KMS-11 (cell line): ENCODE measurements at regions not wholly inside any gene's neighbourhood (a gene's known extent, or its start where the extent isn't known, plus 50 kb on each side); places are given as distances from the start of the nearest gene placed in this dataset.

Experiments
- H2AFZ ChIP-seq: fragments of 200-600 bp; sonication (generic); 2 replicates; pipeline ENCODE4 v1.6.1; 2016; ENCODE audit warnings: antibody characterized with exemption, mixed run types, low read depth
- H3K27ac ChIP-seq: fragments of 200-600 bp; sonication (generic); 2 replicates; pipeline ENCODE4 v1.6.1; 2016; ENCODE audit warnings: mild to moderate bottlenecking, mixed run types
- H3K27me3 ChIP-seq: fragments of 200-600 bp; sonication (generic); 2 replicates; pipeline ENCODE4 v1.6.1; 2017; ENCODE audit warnings: mild to moderate bottlenecking, low read depth, mixed run types, moderate library complexity; ENCODE audit not compliant: insufficient read depth
- H3K36me3 ChIP-seq: fragments of 200-600 bp; sonication (generic); 2 replicates; pipeline ENCODE4 v1.6.1; 2017; ENCODE audit warnings: mild to moderate bottlenecking, mixed run types; ENCODE audit not compliant: insufficient read depth
- H3K4me1 ChIP-seq: fragments of 200-600 bp; sonication (generic); 2 replicates; pipeline ENCODE4 v1.6.1; 2016; ENCODE audit warnings: mild to moderate bottlenecking, low read depth, mixed run types; ENCODE audit not compliant: poor library complexity, severe bottlenecking
- H3K4me2 ChIP-seq: fragments of 200-600 bp; sonication (generic); 2 replicates; pipeline ENCODE4 v1.7.0; 2016; ENCODE audit warnings: mild to moderate bottlenecking, mixed run types
- H3K4me3 ChIP-seq: fragments of 200-600 bp; sonication (generic); IDR thresholded peaks from 2 replicates; pipeline ENCODE4 v1.6.1; 2017; ENCODE audit warnings: low read depth, low read length, mixed read lengths; ENCODE audit not compliant: insufficient read depth
- H3K79me2 ChIP-seq: fragments of 200-600 bp; sonication (generic); 2 replicates; pipeline ENCODE4 v1.6.1; 2016; ENCODE audit warnings: low read depth, mixed run types; ENCODE audit not compliant: insufficient read depth
- H3K9ac ChIP-seq: fragments of 200-600 bp; sonication (generic); 2 replicates; pipeline ENCODE4 v1.6.1; 2016; ENCODE audit warnings: mild to moderate bottlenecking, mixed run types
- H4K20me1 ChIP-seq: fragments of 200-600 bp; sonication (generic); 2 replicates; pipeline ENCODE4 v1.6.1; 2016; ENCODE audit warnings: mild to moderate bottlenecking, mixed run types; ENCODE audit not compliant: insufficient read depth
- TF ChIP-seq, protein P1 (sequence below): fragments of 200-600 bp; sonication (generic); conservative IDR thresholded peaks from 2 replicates; pipeline ENCODE4 v1.6.1; 2017; ENCODE audit warnings: low read depth, mild to moderate bottlenecking, antibody characterized with exemption, low read length, moderate library complexity, mixed read lengths

DNA sequence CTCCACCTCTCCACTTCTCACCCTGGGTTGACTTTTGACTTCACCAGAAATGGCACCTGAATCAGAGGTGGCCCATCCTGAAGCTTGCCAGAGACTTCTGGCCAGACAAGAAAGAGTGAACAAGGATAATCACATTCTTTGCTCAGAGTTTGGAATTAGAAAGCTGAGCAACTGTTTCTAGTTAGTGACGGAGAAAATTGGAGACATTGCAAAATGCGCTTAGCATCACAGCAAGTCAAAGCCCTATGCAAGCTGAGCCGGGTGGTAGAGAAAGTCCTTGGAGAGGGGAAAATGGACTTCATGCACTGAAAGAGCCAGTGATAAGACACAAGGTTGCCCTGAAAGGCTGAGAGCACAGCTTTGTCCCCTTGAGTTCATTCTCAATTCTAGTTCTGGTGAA is 161.8 kb downstream of the PAH start:
- TF ChIP-seq, protein P1, sequence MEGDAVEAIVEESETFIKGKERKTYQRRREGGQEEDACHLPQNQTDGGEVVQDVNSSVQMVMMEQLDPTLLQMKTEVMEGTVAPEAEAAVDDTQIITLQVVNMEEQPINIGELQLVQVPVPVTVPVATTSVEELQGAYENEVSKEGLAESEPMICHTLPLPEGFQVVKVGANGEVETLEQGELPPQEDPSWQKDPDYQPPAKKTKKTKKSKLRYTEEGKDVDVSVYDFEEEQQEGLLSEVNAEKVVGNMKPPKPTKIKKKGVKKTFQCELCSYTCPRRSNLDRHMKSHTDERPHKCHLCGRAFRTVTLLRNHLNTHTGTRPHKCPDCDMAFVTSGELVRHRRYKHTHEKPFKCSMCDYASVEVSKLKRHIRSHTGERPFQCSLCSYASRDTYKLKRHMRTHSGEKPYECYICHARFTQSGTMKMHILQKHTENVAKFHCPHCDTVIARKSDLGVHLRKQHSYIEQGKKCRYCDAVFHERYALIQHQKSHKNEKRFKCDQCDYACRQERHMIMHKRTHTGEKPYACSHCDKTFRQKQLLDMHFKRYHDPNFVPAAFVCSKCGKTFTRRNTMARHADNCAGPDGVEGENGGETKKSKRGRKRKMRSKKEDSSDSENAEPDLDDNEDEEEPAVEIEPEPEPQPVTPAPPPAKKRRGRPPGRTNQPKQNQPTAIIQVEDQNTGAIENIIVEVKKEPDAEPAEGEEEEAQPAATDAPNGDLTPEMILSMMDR, result no peak
- Histone ChIP-seq H3K4me3 (no peak overlapping the region), H2AFZ (no peak overlapping the region), H3K36me3 (no peaks in the 10 kb centered on the region), H3K27me3 (no peaks in the 10 kb centered on the region), H3K9ac (no peak overlapping the region), H3K4me1 (no peaks in the 10 kb centered on the region), H4K20me1 (no peaks in the 10 kb centered on the region), H3K27ac (no peak overlapping the region), H3K4me2 (no peak overlapping the region), H3K79me2 (no peaks in the 10 kb centered on the region)

DNA sequence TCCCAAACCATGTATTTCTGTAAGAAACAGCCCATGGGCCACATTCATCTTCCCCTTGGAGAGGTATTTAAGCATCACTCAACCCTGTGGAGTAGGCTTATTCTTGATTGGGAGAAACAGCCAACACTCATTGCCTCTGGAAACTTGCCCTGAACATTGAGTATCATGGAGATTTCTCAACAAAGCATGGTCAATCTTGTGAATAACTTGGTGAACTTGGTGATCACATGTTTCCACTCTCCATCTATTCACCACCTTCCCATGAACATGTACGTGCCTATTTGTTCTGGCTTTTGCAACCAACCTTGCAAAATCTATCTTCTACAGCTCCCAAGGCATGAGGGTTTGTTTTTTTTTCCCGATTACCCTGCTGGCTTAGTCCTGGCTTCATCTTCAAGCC is 163.2 kb downstream of the PAH start:
- Histone ChIP-seq H3K27me3 (no peaks in the 10 kb centered on the region), H3K4me3 (no peak overlapping the region), H4K20me1 (no peaks in the 10 kb centered on the region), H2AFZ (no peak overlapping the region), H3K4me1 (no peaks in the 10 kb centered on the region), H3K79me2 (no peaks in the 10 kb centered on the region), H3K36me3 (no peaks in the 10 kb centered on the region), H3K4me2 (no peak overlapping the region), H3K27ac (no peak overlapping the region), H3K9ac (no peak overlapping the region)
- TF ChIP-seq, protein P1, result no peak

DNA sequence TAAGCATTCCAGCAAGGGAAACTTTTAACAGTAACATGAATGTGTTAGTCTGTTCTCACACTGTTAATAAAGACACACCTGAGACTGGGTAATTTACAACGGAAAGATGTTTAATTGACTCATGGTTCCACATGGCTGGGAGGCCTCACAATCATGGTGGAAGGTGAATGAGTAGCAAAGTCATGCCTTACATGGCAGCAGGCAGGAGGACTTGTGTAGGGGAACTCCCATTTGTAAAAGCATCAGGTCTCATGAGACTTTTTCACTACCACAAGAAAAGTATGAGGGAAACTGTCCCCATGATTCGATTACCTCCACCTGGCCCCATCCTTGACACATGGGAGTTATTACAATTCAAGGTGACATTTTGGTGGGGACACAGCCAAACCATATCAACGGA is 168.3 kb downstream of the PAH start:
- H3K36me3 ChIP-seq, result no peaks in the 10 kb centered on the region
- TF ChIP-seq, protein P1, result no peak
- no peaks in the 10 kb centered on the region for H3K27me3 ChIP-seq
- H3K9ac ChIP-seq, result no peak overlapping the region
- H3K4me1 ChIP-seq, result no peaks in the 10 kb centered on the region
- H4K20me1 ChIP-seq, result no peaks in the 10 kb centered on the region
- no peak overlapping the region for H2AFZ ChIP-seq
- no peaks in the 10 kb centered on the region for H3K79me2 ChIP-seq
- H3K4me2 ChIP-seq, result no peak overlapping the region
- H3K4me3 ChIP-seq, result no peak overlapping the region
- no peak overlapping the region for H3K27ac ChIP-seq

DNA sequence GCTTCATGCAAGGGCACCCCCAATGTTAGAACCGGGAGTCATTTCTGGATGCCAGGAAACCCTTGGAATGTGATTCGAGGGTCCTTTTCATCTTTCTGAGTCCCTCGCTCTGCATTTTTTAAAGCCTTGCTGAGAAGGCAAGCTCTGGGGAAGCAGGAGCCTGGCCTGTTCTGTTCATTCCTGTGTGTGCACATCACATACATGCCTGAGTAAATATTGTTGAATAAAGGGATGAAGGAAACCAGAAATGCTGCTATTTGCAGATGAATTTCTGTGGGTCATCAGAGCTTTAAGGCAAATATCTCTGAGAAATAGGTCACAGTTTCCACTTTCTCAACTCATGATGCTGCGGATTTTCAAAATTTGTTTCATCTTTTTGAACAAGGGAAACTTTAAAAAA is 170.1 kb downstream of the PAH start:
- TF ChIP-seq, protein P1, result no peak
- no peak overlapping the region for H3K27ac ChIP-seq

More for the DNA sequence above, 170.1 kb downstream of the PAH start:
- no peak overlapping the region for H3K4me3 ChIP-seq
- no peaks in the 10 kb centered on the region for H3K27me3 ChIP-seq
- H2AFZ ChIP-seq, result no peak overlapping the region
- no peak overlapping the region for H3K4me2 ChIP-seq
- no peaks in the 10 kb centered on the region for H3K36me3 ChIP-seq
- no peaks in the 10 kb centered on the region for H3K4me1 ChIP-seq
- no peak overlapping the region for H3K9ac ChIP-seq
- no peaks in the 10 kb centered on the region for H4K20me1 ChIP-seq
- H3K79me2 ChIP-seq, result no peaks in the 10 kb centered on the region
